NCI-H128 (cell line): ENCODE measurements at regions not wholly inside any gene's neighbourhood (a gene's known extent, or its start where the extent isn't known, plus 50 kb on each side); places are given as distances from the start of the nearest gene placed in this dataset.

Experiments
- DNase-seq: peaks from one replicate; lab custom pipeline; 2025; ENCODE audit not compliant: unreplicated experiment; lab: John Stamatoyannopoulos, UW

- no peak for DNase-seq
These were observed 183.0 kb upstream of the ANK3 start for GRCh38 chr10:60572511-60573194.

GRCh38 chr10:60570896-60571295, 181.2 kb upstream of the ANK3 start:
- no peak for DNase-seq

- no peak for DNase-seq
These were observed 180.7 kb upstream of the ANK3 start for GRCh38 chr10:60570272-60570865.

GRCh38 chr10:60569681-60570080, 180.0 kb upstream of the ANK3 start:
- no peak for DNase-seq

GRCh38 chr10:60566096-60566495, 176.4 kb upstream of the ANK3 start:
- DNase-seq, result no peak

- no peak for DNase-seq
These were observed 175.8 kb upstream of the ANK3 start for GRCh38 chr10:60565492-60565891.

GRCh38 chr10:60564475-60564874, 174.8 kb upstream of the ANK3 start:
- DNase-seq, result no peak

GRCh38 chr10:60560451-60560850, 170.8 kb upstream of the ANK3 start:
- DNase-seq, result no peak

GRCh38 chr10:60555700-60556099, 166.0 kb upstream of the ANK3 start:
- DNase-seq, result no peak

- DNase-seq, result no peak
These were observed 160.0 kb upstream of the ANK3 start for GRCh38 chr10:60549686-60550085.

GRCh38 chr10:60542657-60543056, 153.0 kb upstream of the ANK3 start:
- DNase-seq, result no peak

GRCh38 chr10:60541451-60541850, 151.8 kb upstream of the ANK3 start:
- DNase-seq, result no peak

- DNase-seq, result no peak
These were observed 148.0 kb upstream of the ANK3 start for GRCh38 chr10:60537697-60538096.

GRCh38 chr10:60536529-60537114, 146.9 kb upstream of the ANK3 start:
- DNase-seq, result no peak

GRCh38 chr10:60535427-60535826, 145.8 kb upstream of the ANK3 start:
- no peak for DNase-seq

- DNase-seq, result no peak
These were observed 145.2 kb upstream of the ANK3 start for GRCh38 chr10:60534761-60535389.

- DNase-seq, result no peak
These were observed 143.2 kb upstream of the ANK3 start for GRCh38 chr10:60532696-60533468.

GRCh38 chr10:60531006-60531405, 141.3 kb upstream of the ANK3 start:
- no peak for DNase-seq

- no peak for DNase-seq
These were observed 138.0 kb upstream of the ANK3 start for GRCh38 chr10:60527676-60528075.

GRCh38 chr10:60525716-60526585, 136.3 kb upstream of the ANK3 start:
- no peak for DNase-seq
